ENCODE measurements at regions not wholly inside any gene's neighbourhood (a gene's known extent, or its start where the extent isn't known, plus 50 kb on each side); places are given as distances from the start of the nearest gene placed in this dataset.

- TF ChIP-seq CTCF (IDR thresholded peaks at IDR 0.05), result no peak
- no peak for TF ChIP-seq POLR2A (IDR thresholded peaks at IDR 0.05)
Measured at GRCh38 chr6:21663966-21664313, 70.4 kb downstream of the SOX4 start.
